Ovary (tissue), 1 donor: ENCODE measurements at regions not wholly inside any gene's neighbourhood (a gene's known extent, or its start where the extent isn't known, plus 50 kb on each side); places are given as distances from the start of the nearest gene placed in this dataset.

Experiments
- EP300 ChIP-seq: sonication (generic); formaldehyde crosslinking; IDR thresholded peaks from one replicate; pipeline ENCODE4 v1.6.1; 2017; ENCODE audit warnings: antibody characterized with exemption
- POLR2A ChIP-seq: fragments of 450-650 bp; IDR thresholded peaks from one replicate; pipeline ENCODE4 v1.6.1; 2017; ENCODE audit warnings: antibody characterized with exemption, mild to moderate bottlenecking, moderate library complexity

DNA sequence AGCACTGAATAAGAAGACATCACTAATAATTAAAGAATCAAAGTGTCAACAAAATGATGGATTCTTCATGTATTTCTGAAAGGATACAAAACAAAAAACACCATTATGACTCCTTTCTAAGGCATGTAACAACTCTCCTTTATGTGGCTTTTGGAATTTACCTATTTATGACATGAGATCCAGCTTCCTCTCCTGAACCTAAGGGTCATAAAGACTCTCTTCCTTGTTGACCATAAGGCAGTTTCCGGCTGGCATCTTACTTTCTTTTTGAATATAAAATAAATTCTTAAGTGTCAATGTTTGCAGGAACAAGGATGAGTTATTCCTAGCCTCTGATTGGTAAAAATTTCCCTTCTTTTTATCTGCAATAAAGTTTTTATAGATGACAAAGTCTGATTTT, 111.1 kb upstream of the GRPR start:
- no peak for TF ChIP-seq EP300
- no peak for TF ChIP-seq POLR2A
